ENCODE measurements at regions not wholly inside any gene's neighbourhood (a gene's known extent, or its start where the extent isn't known, plus 50 kb on each side); places are given as distances from the start of the nearest gene placed in this dataset.

DNA sequence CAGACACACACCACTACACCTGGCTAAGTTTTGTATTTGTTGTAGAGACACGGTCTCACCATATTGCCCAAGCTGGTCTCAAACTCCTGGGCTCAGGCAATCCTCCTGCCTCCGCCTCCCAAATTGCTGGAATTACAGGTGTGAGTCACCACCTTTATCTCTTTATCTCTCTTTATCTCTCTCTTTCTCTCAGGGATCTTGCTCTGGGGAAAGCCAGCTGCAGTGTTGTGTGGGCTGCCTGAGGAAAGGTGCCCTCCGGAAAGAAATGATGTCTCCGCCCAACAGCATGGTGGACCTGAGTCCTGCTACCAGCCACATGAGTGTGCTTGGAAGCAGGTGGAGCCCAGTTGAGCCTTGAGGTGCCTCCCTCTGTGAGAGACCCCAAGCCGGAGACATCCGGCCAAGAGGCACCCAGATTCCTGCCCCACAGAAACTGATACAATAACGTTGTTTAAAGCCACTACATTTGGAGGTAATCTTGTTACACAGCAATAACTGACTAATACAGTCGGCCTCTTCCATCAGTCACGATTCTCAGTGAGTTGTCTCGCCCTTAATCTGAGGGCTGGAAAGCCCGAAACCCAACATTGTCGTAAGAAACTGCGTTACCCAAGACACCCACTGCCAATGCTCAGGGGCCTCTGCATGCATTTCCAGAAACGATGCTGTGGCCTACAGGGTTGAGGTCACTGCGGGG is 68.0 kb upstream of the RPH3AL start:
- TF ChIP-seq, protein P1, sequence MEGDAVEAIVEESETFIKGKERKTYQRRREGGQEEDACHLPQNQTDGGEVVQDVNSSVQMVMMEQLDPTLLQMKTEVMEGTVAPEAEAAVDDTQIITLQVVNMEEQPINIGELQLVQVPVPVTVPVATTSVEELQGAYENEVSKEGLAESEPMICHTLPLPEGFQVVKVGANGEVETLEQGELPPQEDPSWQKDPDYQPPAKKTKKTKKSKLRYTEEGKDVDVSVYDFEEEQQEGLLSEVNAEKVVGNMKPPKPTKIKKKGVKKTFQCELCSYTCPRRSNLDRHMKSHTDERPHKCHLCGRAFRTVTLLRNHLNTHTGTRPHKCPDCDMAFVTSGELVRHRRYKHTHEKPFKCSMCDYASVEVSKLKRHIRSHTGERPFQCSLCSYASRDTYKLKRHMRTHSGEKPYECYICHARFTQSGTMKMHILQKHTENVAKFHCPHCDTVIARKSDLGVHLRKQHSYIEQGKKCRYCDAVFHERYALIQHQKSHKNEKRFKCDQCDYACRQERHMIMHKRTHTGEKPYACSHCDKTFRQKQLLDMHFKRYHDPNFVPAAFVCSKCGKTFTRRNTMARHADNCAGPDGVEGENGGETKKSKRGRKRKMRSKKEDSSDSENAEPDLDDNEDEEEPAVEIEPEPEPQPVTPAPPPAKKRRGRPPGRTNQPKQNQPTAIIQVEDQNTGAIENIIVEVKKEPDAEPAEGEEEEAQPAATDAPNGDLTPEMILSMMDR (IDR thresholded peaks at IDR 0.05; ENCODE audit: low read depth, low read length), result no peak
- H3K4me3 ChIP-seq (ENCODE audit: low read depth, low read length), result no peak overlapping the region
- in situ Hi-C loops (cut with HindIII; ENCODE audit: low sequenced_read_pairs), result no loop called here
- DNase-seq (ENCODE audit: low read depth, low spot score), result no peak

DNA sequence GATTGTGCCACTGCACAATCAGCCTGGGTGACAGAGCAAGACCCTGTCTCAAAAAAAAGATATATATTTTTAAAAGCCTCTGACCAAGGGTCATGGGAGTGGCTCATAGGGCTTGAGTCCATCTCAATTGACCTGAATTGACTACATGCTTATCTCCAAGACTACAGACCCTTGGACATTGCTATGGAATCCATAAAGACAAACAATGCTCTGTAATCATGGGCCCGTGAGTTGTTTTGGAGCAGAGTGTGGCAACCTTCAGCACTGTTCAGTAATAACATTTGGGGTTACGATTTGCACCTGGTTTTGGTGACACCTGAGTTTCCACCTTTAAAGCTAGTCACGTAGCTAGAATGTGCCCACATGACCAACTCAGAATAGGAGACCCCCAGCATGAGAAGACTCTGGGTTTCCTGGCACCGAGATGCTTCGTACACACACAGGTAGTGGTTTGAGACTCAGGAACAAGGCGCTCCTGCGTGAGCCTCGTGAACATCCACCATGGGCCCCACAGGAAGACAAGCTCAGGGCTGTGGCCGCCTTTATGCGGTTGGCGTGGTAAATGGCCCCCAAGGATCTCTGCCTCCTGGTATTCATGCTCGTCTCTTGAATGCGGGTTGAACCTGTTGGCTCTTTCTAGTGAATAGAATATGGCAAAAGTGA is 66.6 kb upstream of the RPH3AL start:
- H3K4me3 ChIP-seq (ENCODE audit: low read depth, low read length), result no peak overlapping the region
- TF ChIP-seq, protein P1 (IDR thresholded peaks at IDR 0.05; ENCODE audit: low read depth, low read length), result no peak
- in situ Hi-C loops (cut with HindIII; ENCODE audit: low sequenced_read_pairs), result no loop called here
- DNase-seq (ENCODE audit: low read depth, low spot score), result no peak

DNA sequence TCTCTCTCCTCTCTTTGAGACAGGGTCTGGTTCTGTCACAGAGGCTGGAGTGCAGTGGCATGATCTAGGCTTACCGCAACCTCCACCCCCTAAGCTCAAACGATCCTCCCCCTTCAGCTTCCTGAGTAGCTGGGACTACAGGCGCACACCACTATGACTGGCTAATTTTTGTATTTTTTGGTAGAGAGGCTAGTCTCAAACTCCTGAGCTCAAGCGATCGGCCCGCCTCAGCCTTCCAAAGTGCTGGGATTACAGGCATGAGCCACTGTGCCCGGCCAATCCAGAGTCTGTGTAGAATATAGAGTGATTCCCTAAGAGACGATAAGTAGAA is 65.8 kb upstream of the RPH3AL start:
- TF ChIP-seq, protein P1 (IDR thresholded peaks at IDR 0.05; ENCODE audit: low read depth, low read length), result no peak
- DNase-seq (ENCODE audit: low read depth, low spot score), result no peak
- no peak overlapping the region for H3K4me3 ChIP-seq (ENCODE audit: low read depth, low read length)
- in situ Hi-C loops (cut with HindIII; ENCODE audit: low sequenced_read_pairs), result no loop called here

DNA sequence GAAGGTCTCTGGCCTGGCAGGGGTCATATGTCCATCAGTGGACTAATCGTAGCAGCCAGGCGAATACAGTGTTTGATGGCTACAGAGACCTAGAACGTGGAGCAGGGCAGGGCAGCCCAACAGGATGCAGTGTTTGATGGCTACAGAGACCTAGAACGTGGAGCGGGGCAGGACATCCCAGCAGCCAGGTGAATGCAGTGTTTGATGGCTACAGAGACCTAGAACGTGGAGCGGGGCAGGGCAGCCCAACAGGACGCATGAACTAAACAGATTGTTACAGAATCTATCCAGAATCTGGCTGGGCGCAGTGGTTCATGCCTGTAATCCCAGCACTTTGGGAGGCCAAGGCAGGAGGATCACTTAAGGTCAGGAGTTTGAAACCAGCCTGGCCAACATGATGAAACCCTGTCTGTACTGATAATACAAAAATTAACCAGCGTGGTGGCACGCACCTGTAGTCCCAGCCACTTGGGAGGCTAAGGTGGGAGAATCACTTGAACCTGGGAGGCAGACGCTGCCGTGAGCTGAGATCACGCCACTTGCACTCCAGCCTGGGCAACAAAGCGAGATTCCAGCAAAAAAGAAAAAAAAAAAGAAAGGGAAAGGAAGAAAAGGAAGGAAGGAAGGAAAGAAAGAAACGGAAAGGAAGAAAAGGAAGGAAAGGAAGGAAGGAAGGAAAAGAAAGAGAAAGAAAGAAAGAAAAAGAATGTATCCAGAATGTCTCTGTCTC is 65.2 kb upstream of the RPH3AL start:
- in situ Hi-C loops (cut with HindIII; ENCODE audit: low sequenced_read_pairs), result no loop called here
- no peak for DNase-seq (ENCODE audit: low read depth, low spot score)
- TF ChIP-seq, protein P1 (IDR thresholded peaks at IDR 0.05; ENCODE audit: low read depth, low read length), result no peak
- no peak overlapping the region for H3K4me3 ChIP-seq (ENCODE audit: low read depth, low read length)

DNA sequence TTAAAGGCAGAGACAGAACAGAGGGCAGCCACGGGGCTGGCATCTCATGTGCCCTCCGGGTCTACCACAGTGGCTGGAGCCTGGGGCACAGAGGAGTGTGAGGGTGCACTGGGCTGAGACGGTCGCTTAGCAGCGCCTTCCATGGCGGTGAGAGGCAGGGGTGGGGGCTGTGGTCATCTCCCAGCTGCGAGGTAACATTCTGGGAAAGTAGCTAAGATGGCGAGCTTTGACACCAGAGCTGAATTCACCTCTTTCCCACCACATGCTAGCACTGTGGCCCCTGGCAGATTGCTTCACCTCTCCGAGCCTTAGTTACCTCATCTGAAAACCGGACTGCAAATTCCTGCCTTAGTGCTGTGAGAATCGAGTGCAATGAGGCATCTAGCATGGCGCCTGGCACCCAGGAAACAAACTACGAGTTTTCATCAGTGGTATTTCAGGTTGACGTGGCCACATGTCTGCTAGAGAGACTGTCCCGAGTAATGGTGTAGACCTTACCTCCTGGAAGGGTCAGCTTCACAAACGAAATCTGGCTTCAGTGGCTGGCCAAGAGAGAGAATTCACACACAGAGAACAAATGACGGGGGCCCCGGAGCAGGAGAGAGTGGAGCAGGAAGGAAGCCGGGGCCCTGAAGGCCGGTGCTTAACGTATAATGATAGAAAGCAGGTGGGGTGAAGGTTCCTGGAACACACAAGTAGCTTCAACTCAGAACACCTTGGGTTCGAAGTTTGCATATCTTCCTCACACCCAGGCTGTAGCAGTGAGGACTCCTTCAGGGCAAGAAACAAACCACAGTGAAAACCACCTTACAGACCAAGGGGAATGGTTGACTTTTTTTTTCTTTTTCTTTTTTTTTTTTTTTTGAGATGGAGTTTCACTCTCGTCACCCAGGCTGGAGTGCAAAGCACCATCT is 63.9 kb upstream of the RPH3AL start:
- in situ Hi-C loops (cut with HindIII; ENCODE audit: low sequenced_read_pairs), result no loop called here

More for the DNA sequence above, 63.9 kb upstream of the RPH3AL start:
- no peak for DNase-seq (ENCODE audit: low read depth, low spot score)
- no peak overlapping the region for H3K4me3 ChIP-seq (ENCODE audit: low read depth, low read length)
- TF ChIP-seq, protein P1 (IDR thresholded peaks at IDR 0.05; ENCODE audit: low read depth, low read length), result no peak
